A549 (cell line): ENCODE measurements at regions not wholly inside any gene's neighbourhood (a gene's known extent, or its start where the extent isn't known, plus 50 kb on each side); places are given as distances from the start of the nearest gene placed in this dataset.

Experiments
- ATAC-seq, 2 experiments: fragments of 200-7000 bp in 1 of 2; fragments of >200 bp in 1 of 2; cut with Nextera tagmentation in 1 of 2; cut with Tn5 transposase in 1 of 2; 3 replicates each; pipeline versions ENCODE4 v1.8.0 to v1.9.1; 2018 to 2020; ENCODE audit warnings: mild to moderate bottlenecking in 1 of 2, moderate library complexity in 1 of 2
- CTCF ChIA-PET: fragments of 300-600 bp; sonication (Branson Sonifier 250); formaldehyde crosslinking; extraction: SDS; loops from one replicate; lab custom pipeline; 2021; ENCODE audit warnings: antibody characterized with exemption, inconsistent platforms; lab: Yijun Ruan, JAX
- POLR2A ChIA-PET: fragments of 350-600 bp; formaldehyde crosslinking; extraction: SDS; loops from one replicate; lab custom pipeline; 2021; ENCODE audit warnings: antibody characterized with exemption, inconsistent platforms; lab: Yijun Ruan, JAX
- DNase-seq, 2 experiments: peaks; one replicate each; pipeline versions ENCODE4 v3.0.0 to v3.0.0-alpha.2; 2011 to 2016; ENCODE audit warnings: low read depth in 1 of 2, low spot score in 1 of 2
- FAIRE-seq: peaks from 2 replicates; lab custom pipeline; 2011; peaks lifted over from hg19 to GRCh38; lab: Jason Lieb, UNC
- H3K27ac ChIP-seq, 2 experiments: fragments of >200 bp; sonication (Bioruptor Twin); formaldehyde crosslinking; 3 replicates each; pipeline ENCODE4 v1.5.1; 2016 to 2017
- H3K4me1 ChIP-seq: fragments of >200 bp; sonication (Bioruptor Twin); formaldehyde crosslinking; 3 replicates; pipeline ENCODE4 v1.6.1; 2016
- H3K4me2 ChIP-seq: fragments of >200 bp; sonication (Bioruptor Twin); formaldehyde crosslinking; 3 replicates; pipeline ENCODE4 v1.6.1; 2016
- H3K4me3 ChIP-seq: fragments of >200 bp; sonication (Bioruptor Twin); formaldehyde crosslinking; 3 replicates; pipeline ENCODE4 v1.5.1; 2016
- H3K9me3 ChIP-seq: fragments of >200 bp; sonication (Bioruptor Twin); formaldehyde crosslinking; 3 replicates; pipeline ENCODE4 v1.6.1; 2016
- CBX8 ChIP-seq: fragments of 200-600 bp; sonication (generic); IDR thresholded peaks from 2 replicates; pipeline ENCODE4 v1.6.1; 2016
- CEBPB ChIP-seq, 2 experiments: fragments of >200 bp in 1 of 2; sonication (Bioruptor Twin) in 1 of 2; formaldehyde crosslinking in 1 of 2; IDR thresholded peaks; 2 replicates each; pipeline ENCODE4 v1.6.1; 2012 to 2016
- E2F6 ChIP-seq: IDR thresholded peaks from 2 replicates; pipeline ENCODE4 v1.6.1; 2012; ENCODE audit warnings: low read depth, borderline replicate concordance
- EP300 ChIP-seq, 2 experiments: fragments of >200 bp; sonication (Bioruptor Twin); formaldehyde crosslinking; IDR thresholded peaks; 2 replicates in 1 of 2; 3 replicates in 1 of 2; pipeline ENCODE4 v1.6.1; 2016 to 2017
- ESRRA ChIP-seq: fragments of 150-350 bp; IDR thresholded peaks from 2 replicates; pipeline ENCODE4 v1.6.1; 2014; ENCODE audit warnings: mild to moderate bottlenecking, low read length, borderline replicate concordance
- FOXS1 ChIP-seq: fragments of 250-450 bp; sonication (Bioruptor Pico); IDR thresholded peaks from 2 replicates; pipeline ENCODE4 v1.5.0; 2020; ENCODE audit warnings: mild to moderate bottlenecking, moderate library complexity
- GATA3 ChIP-seq: IDR thresholded peaks from 2 replicates; pipeline ENCODE4 v1.6.1; 2012; ENCODE audit warnings: borderline replicate concordance
- HES2 ChIP-seq: fragments of >200 bp; sonication (Bioruptor Twin); formaldehyde crosslinking; IDR thresholded peaks from 2 replicates; pipeline ENCODE4 v1.6.1; 2016
- NFE2L2 ChIP-seq: fragments of 150-350 bp; conservative IDR thresholded peaks from 2 replicates; pipeline ENCODE4 v1.6.1; 2014; ENCODE audit warnings: low read length
- NPAS2 ChIP-seq: fragments of 250-450 bp; sonication (Bioruptor Pico); IDR thresholded peaks from 2 replicates; pipeline ENCODE4 v1.8.0; 2022; ENCODE audit warnings: mild to moderate bottlenecking, moderate library complexity, borderline replicate concordance
- NR3C1 ChIP-seq: fragments of >200 bp; sonication (Bioruptor Twin); formaldehyde crosslinking; IDR thresholded peaks from 3 replicates; pipeline ENCODE4 v1.6.1; 2017
- POLR2AphosphoS2 ChIP-seq: conservative IDR thresholded peaks from 2 replicates; pipeline ENCODE4 v1.6.1; 2012; ENCODE audit warnings: low read length, improper control_type of control experiment, inconsistent platforms
- RARB ChIP-seq: fragments of 250-450 bp; sonication (Bioruptor Pico); IDR thresholded peaks from 2 replicates; pipeline ENCODE4 v1.8.0; 2021; ENCODE audit warnings: mild to moderate bottlenecking, moderate library complexity
- RCOR1 ChIP-seq: fragments of 150-350 bp; IDR thresholded peaks from 2 replicates; pipeline ENCODE4 v1.6.1; 2014; ENCODE audit warnings: antibody characterized with exemption, low read length, low read depth
- RFX5 ChIP-seq: fragments of 450-650 bp; IDR thresholded peaks from 2 replicates; pipeline ENCODE4 v1.7.1; 2014; ENCODE audit warnings: antibody characterized with exemption, mild to moderate bottlenecking, moderate library complexity
- RNF2 ChIP-seq: fragments of 200-600 bp; sonication (generic); IDR thresholded peaks from 2 replicates; pipeline ENCODE4 v1.6.1; 2016; ENCODE audit warnings: low read depth, mild to moderate bottlenecking, antibody characterized with exemption, moderate library complexity, borderline replicate concordance
- SREBF2 ChIP-seq: fragments of 450-650 bp; IDR thresholded peaks from 2 replicates; pipeline ENCODE4 v1.6.1; 2014; ENCODE audit warnings: mild to moderate bottlenecking, moderate library complexity
- ZC3H11A ChIP-seq: fragments of 450-650 bp; IDR thresholded peaks from 2 replicates; pipeline ENCODE4 v1.6.1; 2014; ENCODE audit warnings: antibody characterized with exemption, mild to moderate bottlenecking
- ZFP36 ChIP-seq: fragments of 450-650 bp; IDR thresholded peaks from 2 replicates; pipeline ENCODE4 v1.6.1; 2014; ENCODE audit warnings: borderline replicate concordance; ENCODE audit not compliant: partially characterized antibody
- WGBS: methylation state at CpG from one replicate; pipeline ENCODE4 v1.1.6; 2017; ENCODE audit errors: missing lambda C conversion rate; 5-methylcytosine and 5-hydroxymethylcytosine counted together
- TF ChIP-seq, protein P1 (sequence below): fragments of 250-450 bp; sonication (Bioruptor Pico); IDR thresholded peaks from 2 replicates; pipeline ENCODE4 v1.5.0; 2021; ENCODE audit warnings: mild to moderate bottlenecking, moderate library complexity, borderline replicate concordance
- TF ChIP-seq, protein P2 (sequence below): fragments of 150-350 bp; IDR thresholded peaks from 2 replicates; pipeline ENCODE4 v1.6.1; 2014; ENCODE audit warnings: low read depth, mild to moderate bottlenecking, low read length

DNA sequence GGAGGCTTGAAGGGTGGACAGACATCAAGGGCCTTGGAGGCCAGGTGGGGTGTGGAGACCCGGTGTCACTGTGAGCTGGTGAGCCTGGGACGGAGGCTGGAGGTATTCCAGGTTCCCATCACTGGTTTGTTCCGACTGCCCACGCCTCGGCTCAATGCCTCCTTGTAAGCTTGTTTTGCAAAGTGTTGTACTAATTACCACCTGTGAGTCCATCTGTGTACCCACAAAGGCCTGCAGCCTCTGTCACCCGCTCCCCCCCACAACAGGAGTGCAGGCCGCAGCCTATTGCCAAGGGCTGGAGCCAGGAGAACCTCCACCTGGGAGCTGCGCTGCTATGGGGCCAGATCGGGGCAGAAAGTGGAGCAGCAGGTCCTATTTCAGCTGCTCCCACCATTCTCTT, 521.8 kb upstream of the DPP6 start:
- Histone ChIP-seq H3K9me3 (no peaks in the 10 kb centered on the region), H3K4me1 (no peaks in the 10 kb centered on the region), H3K4me2 (no peak overlapping the region), H3K4me3 (no peak overlapping the region), H3K27ac (no peak overlapping the region)
- no peak for DNase-seq
- ChIA-PET CTCF (no interaction called here), POLR2A (no interaction called here)
- WGBS: 0% methylated on average over 6 of the region's 9 CpGs
- FAIRE-seq: no peak
- ATAC-seq: no peak
- TF ChIP-seq CEBPB (IDR thresholded peaks at IDR 0.05) (no peak), NFE2L2 (no peak), CBX8 (no peak)
- TF ChIP-seq, protein P1, sequence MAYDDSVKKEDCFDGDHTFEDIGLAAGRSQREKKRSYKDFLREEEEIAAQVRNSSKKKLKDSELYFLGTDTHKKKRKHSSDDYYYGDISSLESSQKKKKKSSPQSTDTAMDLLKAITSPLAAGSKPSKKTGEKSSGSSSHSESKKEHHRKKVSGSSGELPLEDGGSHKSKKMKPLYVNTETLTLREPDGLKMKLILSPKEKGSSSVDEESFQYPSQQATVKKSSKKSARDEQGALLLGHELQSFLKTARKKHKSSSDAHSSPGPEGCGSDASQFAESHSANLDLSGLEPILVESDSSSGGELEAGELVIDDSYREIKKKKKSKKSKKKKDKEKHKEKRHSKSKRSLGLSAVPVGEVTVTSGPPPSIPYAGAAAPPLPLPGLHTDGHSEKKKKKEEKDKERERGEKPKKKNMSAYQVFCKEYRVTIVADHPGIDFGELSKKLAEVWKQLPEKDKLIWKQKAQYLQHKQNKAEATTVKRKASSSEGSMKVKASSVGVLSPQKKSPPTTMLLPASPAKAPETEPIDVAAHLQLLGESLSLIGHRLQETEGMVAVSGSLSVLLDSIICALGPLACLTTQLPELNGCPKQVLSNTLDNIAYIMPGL (CRISPR knock-in tag): no peak

- Histone ChIP-seq H3K4me2 (no peak overlapping the region), H3K4me1 (no peaks in the 10 kb centered on the region), H3K27ac (no peak overlapping the region), H3K4me3 (no peak overlapping the region), H3K9me3 (no peaks in the 10 kb centered on the region)
- ChIA-PET CTCF (no interaction called here), POLR2A (no interaction called here)
- TF ChIP-seq ZC3H11A (no peak), EP300 (IDR thresholded peaks at IDR 0.05) (no peak)
- TF ChIP-seq, protein P2, sequence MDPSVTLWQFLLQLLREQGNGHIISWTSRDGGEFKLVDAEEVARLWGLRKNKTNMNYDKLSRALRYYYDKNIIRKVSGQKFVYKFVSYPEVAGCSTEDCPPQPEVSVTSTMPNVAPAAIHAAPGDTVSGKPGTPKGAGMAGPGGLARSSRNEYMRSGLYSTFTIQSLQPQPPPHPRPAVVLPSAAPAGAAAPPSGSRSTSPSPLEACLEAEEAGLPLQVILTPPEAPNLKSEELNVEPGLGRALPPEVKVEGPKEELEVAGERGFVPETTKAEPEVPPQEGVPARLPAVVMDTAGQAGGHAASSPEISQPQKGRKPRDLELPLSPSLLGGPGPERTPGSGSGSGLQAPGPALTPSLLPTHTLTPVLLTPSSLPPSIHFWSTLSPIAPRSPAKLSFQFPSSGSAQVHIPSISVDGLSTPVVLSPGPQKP: no peak
- DNase-seq (no peak), ATAC-seq (no peak), FAIRE-seq (no peak)
- WGBS: 2% methylated on average over 2 of the region's 2 CpGs
These were observed 519.9 kb upstream of the DPP6 start for GRCh38 chr7:153532326-153532725.

- ChIA-PET CTCF (no interaction called here), POLR2A (no interaction called here)
- FAIRE-seq: no peak
- Histone ChIP-seq H3K27ac (no peak overlapping the region), H3K4me2 (no peak overlapping the region), H3K4me3 (no peak overlapping the region), H3K4me1 (no peaks in the 10 kb centered on the region), H3K9me3 (no peaks in the 10 kb centered on the region)
- TF ChIP-seq NR3C1: no peak
- WGBS: 14% methylated on average over 8 of the region's 8 CpGs
- ATAC-seq: no peak
- DNase-seq: no peak
These were observed 514.9 kb upstream of the DPP6 start for GRCh38 chr7:153537271-153537670.

DNA sequence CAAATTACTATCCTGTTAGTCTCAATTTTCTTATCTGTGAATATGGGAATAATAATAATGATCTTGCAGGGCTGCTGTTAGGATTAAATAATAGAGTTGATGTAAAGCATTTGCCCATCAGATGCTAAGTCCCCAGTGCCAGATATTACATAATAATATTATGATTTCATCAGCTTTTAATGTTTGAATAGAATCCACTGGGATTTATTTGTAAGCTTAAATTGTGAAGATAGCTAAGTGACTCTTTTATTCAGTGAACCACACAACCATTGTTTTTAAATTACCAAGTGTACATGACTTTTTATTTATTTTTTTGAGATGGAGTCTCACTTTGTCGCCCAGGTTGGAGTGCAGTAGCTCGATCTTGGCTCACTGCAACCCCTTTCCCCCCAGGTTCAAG, 510.3 kb upstream of the DPP6 start:
- H3K4me1 ChIP-seq: no peaks in the 10 kb centered on the region

More for the DNA sequence above, 510.3 kb upstream of the DPP6 start:
- TF ChIP-seq GATA3: no peak
- TF ChIP-seq RARB (CRISPR knock-in tag): no peak
- no peak for TF ChIP-seq RNF2
- TF ChIP-seq NPAS2 (CRISPR knock-in tag): no peak
- TF ChIP-seq ESRRA: no peak
- TF ChIP-seq RCOR1: no peak
- no peak for TF ChIP-seq POLR2AphosphoS2
- TF ChIP-seq HES2: no peak
- TF ChIP-seq SREBF2: no peak
- TF ChIP-seq E2F6: no peak
- TF ChIP-seq RFX5: no peak
- no peak for TF ChIP-seq ZFP36
- TF ChIP-seq FOXS1 (CRISPR knock-in tag): no peak
- CTCF ChIA-PET: no interaction called here
- no peaks in the 10 kb centered on the region for H3K9me3 ChIP-seq
- H3K4me3 ChIP-seq: no peak overlapping the region
- DNase-seq (no peak), ATAC-seq (no peak), FAIRE-seq (no peak)
- WGBS: 2% methylated on average over 2 of the region's 2 CpGs
- no peak overlapping the region for H3K4me2 ChIP-seq
- POLR2A ChIA-PET: no interaction called here
- no peak overlapping the region for H3K27ac ChIP-seq
